A549 (cell line): ENCODE measurements at regions not wholly inside any gene's neighbourhood (a gene's known extent, or its start where the extent isn't known, plus 50 kb on each side); places are given as distances from the start of the nearest gene placed in this dataset.

Experiments used
- CTCF ChIP-seq: fragments of >200 bp; sonication (Bioruptor Twin); formaldehyde crosslinking; IDR thresholded peaks from 3 replicates; pipeline ENCODE4 v1.5.1; 2016
- JUN ChIP-seq, 2 experiments: fragments of >200 bp; sonication (Bioruptor Twin); formaldehyde crosslinking; IDR thresholded peaks; 2 replicates in 1 of 2; 3 replicates in 1 of 2; pipeline ENCODE4 v1.6.1; 2016 to 2017
- PHF8 ChIP-seq: fragments of 200-600 bp; sonication (generic); IDR thresholded peaks from 2 replicates; pipeline ENCODE4 v1.6.1; 2016; ENCODE audit warnings: low read depth, mild to moderate bottlenecking, antibody characterized with exemption, moderate library complexity, borderline replicate concordance
- RCOR1 ChIP-seq: fragments of 150-350 bp; IDR thresholded peaks from 2 replicates; pipeline ENCODE4 v1.6.1; 2014; ENCODE audit warnings: antibody characterized with exemption, low read length, low read depth
- REST ChIP-seq: fragments of 200-600 bp; sonication (generic); IDR thresholded peaks from 2 replicates; pipeline ENCODE4 v1.6.1; 2016; ENCODE audit warnings: antibody characterized with exemption, mild to moderate bottlenecking, moderate library complexity

- TF ChIP-seq PHF8 (no peak), REST (no peak), CTCF (no peak), JUN (IDR thresholded peaks at IDR 0.05) (no peak), RCOR1 (no peak)
These were observed 316.8 kb upstream of the TNRC6C start for GRCh38 chr17:77641718-77642117.
